HG03565 (cell line): ENCODE measurements at regions not wholly inside any gene's neighbourhood (a gene's known extent, or its start where the extent isn't known, plus 50 kb on each side); places are given as distances from the start of the nearest gene placed in this dataset.
"Not testable (repeated sequence)": the region's sequence is repeated elsewhere in the genome, so short reads cannot be mapped to it uniquely, and the experiment has no call there.

Experiments
- ATAC-seq: cut with Tn5 transposase; IDR thresholded peaks from one replicate; pipeline ENCODE4 v1.9.1; 2021; ENCODE audit warnings: mild to moderate bottlenecking, moderate library complexity; ENCODE audit not compliant: unreplicated experiment

DNA sequence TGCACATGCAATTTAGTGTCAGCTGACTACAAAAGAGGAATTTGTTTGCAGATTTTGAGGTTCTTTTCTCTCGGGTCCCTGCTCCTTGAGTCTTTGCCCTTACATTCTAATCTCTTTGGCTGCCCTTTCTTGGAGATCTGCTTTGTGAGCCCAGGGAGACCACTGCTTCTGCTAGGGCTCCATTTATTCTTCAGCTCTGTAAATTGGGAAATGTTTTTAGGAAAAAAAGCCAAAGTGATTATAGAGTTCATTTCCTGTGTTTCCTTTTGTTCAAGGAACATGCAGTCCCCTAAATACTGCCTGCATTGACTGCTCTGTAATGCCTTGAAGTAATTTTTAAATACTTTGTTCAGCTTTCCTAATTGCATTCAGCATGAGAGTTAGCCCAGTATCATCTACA, 197.4 kb downstream of the CSNK1G3 start:
- no peak for ATAC-seq

DNA sequence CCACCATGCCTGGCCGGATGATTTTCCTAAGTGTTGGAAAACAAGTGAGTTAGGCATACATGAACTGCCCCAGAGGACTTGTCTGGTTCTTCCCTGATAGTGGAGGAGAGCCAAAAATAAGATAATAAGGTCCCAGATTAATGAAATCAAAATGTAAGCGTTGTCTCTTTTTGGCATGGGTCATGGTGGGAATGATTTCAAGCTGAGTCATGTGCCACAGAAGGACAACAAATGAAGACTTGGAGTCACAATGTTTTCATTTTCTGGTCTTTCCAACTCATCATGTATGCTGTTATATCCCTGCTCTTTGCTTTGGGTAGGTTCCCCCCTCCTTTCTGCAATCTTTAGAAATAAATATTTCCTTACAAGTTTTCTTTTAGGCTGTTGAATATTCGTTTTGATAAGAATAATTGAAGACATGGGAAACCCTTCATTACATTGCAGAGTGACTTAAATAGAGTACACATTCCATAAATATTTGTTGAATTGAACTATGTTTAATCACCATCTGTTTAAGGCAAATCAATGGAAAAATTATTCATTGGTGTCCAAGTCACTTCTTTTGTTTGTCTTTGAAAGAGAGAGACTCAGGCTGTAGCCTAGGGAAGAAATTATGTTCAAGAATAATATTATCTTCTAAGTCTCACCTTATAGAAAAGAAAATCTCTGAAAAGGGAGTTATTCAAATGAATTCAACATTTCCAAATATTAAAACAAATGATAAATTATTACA, 196.3 kb downstream of the CSNK1G3 start:
- ATAC-seq = no peak

DNA sequence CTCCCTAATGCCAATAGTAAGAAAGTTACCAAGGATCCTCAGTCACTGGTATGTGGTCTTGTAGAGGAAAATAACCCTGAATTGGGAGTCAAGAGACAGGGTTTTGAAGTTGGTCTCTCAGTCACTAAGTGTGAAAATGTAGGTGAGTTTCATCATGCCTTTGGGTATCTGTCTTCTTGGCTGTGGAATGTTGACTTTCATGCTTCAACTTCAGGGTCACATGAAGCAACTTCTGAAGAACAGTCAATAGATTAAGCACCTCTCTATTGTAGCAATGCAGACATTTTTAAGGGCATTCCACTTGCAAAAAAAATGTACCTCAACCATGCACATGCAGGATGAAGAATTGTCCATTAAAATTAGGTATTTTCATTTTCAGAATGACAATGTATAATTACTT, 194.6 kb downstream of the CSNK1G3 start:
- no peak for ATAC-seq

GRCh38 chr5:123705741-123706140, 193.8 kb downstream of the CSNK1G3 start:
- ATAC-seq = no peak

GRCh38 chr5:123701511-123702200, 189.7 kb downstream of the CSNK1G3 start:
- ATAC-seq = no peak

- ATAC-seq = no peak
These were observed 188.8 kb downstream of the CSNK1G3 start for GRCh38 chr5:123700624-123701287.

- no peak for ATAC-seq
These were observed 187.6 kb downstream of the CSNK1G3 start for GRCh38 chr5:123699571-123699970.

GRCh38 chr5:123698937-123699336, 187.0 kb downstream of the CSNK1G3 start:
- not testable (repeated sequence) for ATAC-seq

DNA sequence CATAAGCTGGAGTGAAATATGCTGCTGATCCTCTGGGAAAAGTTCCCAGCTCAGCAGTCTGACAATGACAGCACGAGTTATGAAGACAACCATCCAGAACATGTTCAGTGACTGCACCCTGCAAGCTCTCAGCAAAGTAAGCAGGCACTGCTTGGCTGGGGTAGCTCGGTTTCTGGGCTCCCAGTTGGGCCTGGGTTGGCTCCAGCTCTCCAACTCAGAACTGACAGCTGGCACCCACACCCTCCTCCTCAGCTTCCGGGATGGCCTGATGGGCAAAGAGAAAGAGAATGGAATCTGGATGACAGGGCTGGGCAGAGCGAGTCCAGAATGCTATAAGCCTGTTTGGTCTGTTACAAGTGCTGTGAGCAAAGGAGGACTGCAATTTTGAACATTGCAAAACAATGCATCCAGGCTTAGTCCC, 185.0 kb downstream of the CSNK1G3 start:
- no peak for ATAC-seq

DNA sequence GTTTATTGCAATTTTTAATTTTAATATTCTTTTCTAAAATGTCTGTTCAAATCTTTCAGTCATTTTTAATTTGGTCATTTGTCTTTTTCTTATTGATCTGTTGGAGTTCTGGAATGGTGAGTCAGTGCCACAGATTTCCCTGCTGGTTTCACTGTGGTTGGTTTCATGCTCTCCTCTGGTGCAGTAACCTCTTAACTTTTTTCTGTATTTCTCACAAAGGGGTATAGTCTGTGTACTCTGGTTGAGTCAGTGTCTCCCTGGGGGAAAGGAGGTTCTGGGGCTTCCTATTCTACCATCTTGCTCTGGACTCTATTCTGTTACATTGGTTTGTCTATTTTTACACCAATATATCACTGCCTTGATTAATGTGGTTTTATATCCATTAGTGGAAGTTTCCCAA, 178.8 kb downstream of the CSNK1G3 start:
- ATAC-seq = no peak

DNA sequence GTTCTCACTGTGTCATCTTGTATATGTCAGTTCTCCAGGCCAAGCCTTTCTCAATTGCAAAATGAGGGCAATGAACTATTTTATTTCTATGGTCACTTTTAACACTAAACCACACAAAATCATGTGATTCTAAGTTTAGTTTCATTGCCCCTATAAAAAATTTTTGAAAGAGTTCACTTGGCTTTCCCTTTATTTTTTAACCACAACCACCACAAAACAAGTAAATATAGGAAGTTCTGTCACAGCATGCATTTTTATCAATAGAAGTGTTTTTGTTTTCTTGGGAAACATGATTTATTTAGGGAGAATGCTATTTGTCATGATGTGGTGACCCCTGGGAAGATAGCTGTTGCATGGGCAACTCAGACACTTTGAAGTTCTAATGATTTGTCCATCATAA, 169.1 kb downstream of the CSNK1G3 start:
- ATAC-seq = no peak

DNA sequence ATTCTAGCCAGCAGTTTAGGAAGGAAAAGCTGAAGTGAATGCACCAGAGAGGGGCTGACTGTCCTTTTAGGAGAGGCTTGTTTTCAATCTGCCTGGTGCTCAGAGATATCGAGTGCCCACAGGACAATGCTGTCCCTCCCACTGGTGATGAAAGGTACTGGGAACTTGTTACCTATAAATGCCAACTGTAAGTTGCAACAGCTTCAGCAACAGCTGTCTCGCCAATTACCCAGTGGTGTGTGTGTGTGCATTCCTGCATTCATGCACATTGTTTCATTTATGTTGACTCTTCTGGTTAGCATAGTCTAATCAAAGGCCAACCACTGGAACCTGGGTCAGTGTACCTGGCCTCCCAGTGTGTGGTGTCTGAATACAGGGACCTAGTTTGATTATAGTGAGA, 161.1 kb downstream of the CSNK1G3 start:
- no peak for ATAC-seq

- ATAC-seq = no peak
These were observed 159.9 kb downstream of the CSNK1G3 start for GRCh38 chr5:123671711-123672456.

DNA sequence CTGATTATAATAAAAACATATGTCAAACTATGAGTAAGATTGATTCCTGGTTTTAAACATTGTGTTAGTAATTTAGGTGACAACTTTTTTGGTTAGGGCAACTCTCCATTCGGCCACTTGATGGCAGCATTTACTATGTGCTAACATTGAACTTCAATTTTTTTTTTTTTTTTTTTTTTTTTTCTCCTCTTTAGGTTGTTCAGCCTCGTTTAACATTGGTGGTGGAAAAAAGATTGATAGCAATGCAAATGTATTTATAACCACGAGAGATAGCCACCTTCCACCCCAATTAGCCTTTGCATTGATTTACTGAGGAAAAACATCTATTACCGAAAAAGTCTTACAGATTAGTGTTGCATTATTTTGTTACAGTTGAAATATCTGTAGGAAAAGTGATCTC, 159.1 kb downstream of the CSNK1G3 start:
- ATAC-seq = peak; percentile 65
